Prostate gland (tissue), 2 donors: ENCODE measurements at regions not wholly inside any gene's neighbourhood (a gene's known extent, or its start where the extent isn't known, plus 50 kb on each side); places are given as distances from the start of the nearest gene placed in this dataset.

Experiments used
- DNase-seq: peaks from one replicate; pipeline ENCODE4 v3.0.0-alpha.2; 2019; ENCODE audit warnings: low spot score
- H3K27ac ChIP-seq, 2 donors: fragments of 200-600 bp; sonication (generic); 2 replicates each; pipeline ENCODE4 v1.5.1; 2017 to 2019
- H3K27me3 ChIP-seq: fragments of 200-600 bp; sonication (generic); replicated peaks from 2 replicates; pipeline ENCODE4 v1.5.1; 2019; ENCODE audit not compliant: insufficient read depth
- H3K36me3 ChIP-seq, 2 donors: fragments of 200-600 bp; sonication (generic); 1 replicate in 1 of 2; 2 replicates in 1 of 2; pipeline versions ENCODE4 v1.5.1 to v1.8.1; 2017 to 2019
- H3K4me1 ChIP-seq: fragments of 200-600 bp; sonication (generic); replicated peaks from 2 replicates; pipeline ENCODE4 v1.5.1; 2019
- H3K4me3 ChIP-seq, 2 donors: fragments of 200-600 bp; sonication (generic); 2 replicates each; pipeline ENCODE4 v1.5.1; 2017 to 2019
- H3K9me3 ChIP-seq: fragments of 200-600 bp; sonication (generic); 2 replicates; pipeline ENCODE4 v1.5.1; 2017
- CTCF ChIP-seq, 4 experiments: fragments of 200-600 bp in 2 of 4; fragments of 450-650 bp in 2 of 4; sonication (generic) in 2 of 4; IDR thresholded peaks; 1 replicate in 3 of 4; 2 replicates in 1 of 4; pipeline ENCODE4 v1.5.1; 2016 to 2019; ENCODE audit warnings: antibody characterized with exemption in 4 of 4, mild to moderate bottlenecking in 2 of 4, moderate library complexity in 2 of 4
- POLR2A ChIP-seq: fragments of 450-650 bp; IDR thresholded peaks from one replicate; pipeline ENCODE4 v1.6.1; 2016; ENCODE audit warnings: antibody characterized with exemption, mild to moderate bottlenecking
- POLR2AphosphoS5 ChIP-seq: sonication (generic); formaldehyde crosslinking; IDR thresholded peaks from one replicate; pipeline ENCODE4 v1.6.1; 2017; ENCODE audit warnings: antibody characterized with exemption
- WGBS: methylation state at CpG from one replicate; pipeline ENCODE4 v1.1.5; 2018; 5-methylcytosine and 5-hydroxymethylcytosine counted together
- intact Hi-C: fragments of 100-400 bp; cut with DNase I; formaldehyde crosslinking; loops from one replicate; pipeline ENCODE4 v1.14.2; 2022

DNA sequence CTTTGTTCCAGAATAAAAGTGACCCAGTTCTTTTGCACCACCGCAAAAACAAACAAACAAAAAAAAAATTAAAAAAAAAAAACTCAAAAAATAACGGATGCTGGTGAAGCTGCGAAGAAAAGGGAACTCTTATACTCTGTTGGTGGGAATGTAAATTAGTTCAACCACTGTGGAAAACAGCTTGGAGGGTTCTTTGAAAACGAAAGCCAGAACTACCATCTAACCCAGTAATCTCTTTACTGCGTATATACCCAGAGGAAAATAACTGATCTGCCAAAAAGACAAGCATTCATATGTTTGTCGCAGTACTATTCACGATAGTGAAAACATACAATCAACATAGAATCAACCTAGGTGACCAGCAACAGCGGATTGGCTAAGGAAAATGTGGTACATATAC is 298.9 kb upstream of the CBLB start:
- WGBS, result 95% methylated on average over 8 of the region's 8 CpGs
- Histone ChIP-seq H3K27me3 (no peaks in the 10 kb centered on the region), H3K27ac (no peak overlapping the region), H3K9me3 (no peaks in the 10 kb centered on the region), H3K36me3 (no peaks in the 10 kb centered on the region), H3K4me3 (no peak overlapping the region), H3K4me1 (no peaks in the 10 kb centered on the region)
- intact Hi-C loops, result no loop called here
- DNase-seq, result no peak
- TF ChIP-seq CTCF (IDR thresholded peaks at IDR 0.05) (no peak), POLR2AphosphoS5 (no peak), POLR2A (no peak)

GRCh38 chr3:106168962-106169750 is 300.3 kb upstream of the CBLB start:
- H3K36me3 ChIP-seq, result no peaks in the 10 kb centered on the region
- no peak overlapping the region for H3K4me3 ChIP-seq
- no peak for TF ChIP-seq POLR2A
- no peak for TF ChIP-seq CTCF (IDR thresholded peaks at IDR 0.05)
- no peak for TF ChIP-seq POLR2AphosphoS5
- WGBS, result 57% methylated on average over 5 of the region's 5 CpGs
- no peaks in the 10 kb centered on the region for H3K9me3 ChIP-seq
- intact Hi-C loops, result no loop called here
- H3K27ac ChIP-seq, result no peak overlapping the region
- H3K4me1 ChIP-seq, result no peaks in the 10 kb centered on the region
- no peaks in the 10 kb centered on the region for H3K27me3 ChIP-seq
- DNase-seq, result no peak

GRCh38 chr3:106170636-106171035 is 301.8 kb upstream of the CBLB start:
- Histone ChIP-seq H3K27ac (no peak overlapping the region), H3K4me3 (no peak overlapping the region), H3K27me3 (no peaks in the 10 kb centered on the region), H3K4me1 (no peaks in the 10 kb centered on the region), H3K36me3 (no peaks in the 10 kb centered on the region), H3K9me3 (no peaks in the 10 kb centered on the region)
- DNase-seq, result no peak
- WGBS, result 97% methylated on average over 1 of the region's 1 CpG
- intact Hi-C loops, result no loop called here
- no peak for TF ChIP-seq CTCF (IDR thresholded peaks at IDR 0.05)
- TF ChIP-seq POLR2A, result no peak

DNA sequence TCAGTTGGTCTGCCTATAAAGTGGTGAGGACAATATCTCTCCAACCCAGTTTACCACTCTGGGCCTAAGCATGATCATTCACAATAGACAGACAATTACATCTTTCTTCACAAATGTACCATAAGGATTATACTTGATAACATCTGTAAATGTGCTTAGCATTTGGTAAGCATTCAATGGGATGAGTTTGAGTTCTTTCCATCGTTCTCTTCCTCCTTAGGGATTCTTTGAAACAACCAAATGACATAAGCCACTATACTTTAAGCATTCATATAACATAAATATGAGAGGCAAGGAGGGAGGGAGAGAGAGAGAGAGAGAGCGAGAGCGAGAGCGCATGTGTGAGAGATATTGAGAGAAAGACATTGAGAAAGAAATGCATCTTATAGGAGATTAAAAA is 303.3 kb upstream of the CBLB start:
- intact Hi-C loops, result no loop called here
- no peak for DNase-seq

More for the DNA sequence above, 303.3 kb upstream of the CBLB start:
- WGBS, result 83% methylated on average over 4 of the region's 4 CpGs
- no peak overlapping the region for H3K4me3 ChIP-seq
- H3K36me3 ChIP-seq, result no peaks in the 10 kb centered on the region
- no peak overlapping the region for H3K27ac ChIP-seq
- TF ChIP-seq POLR2AphosphoS5 (no peak), POLR2A (no peak), CTCF (IDR thresholded peaks at IDR 0.05) (no peak)
- H3K4me1 ChIP-seq, result no peaks in the 10 kb centered on the region
- no peaks in the 10 kb centered on the region for H3K9me3 ChIP-seq
- no peaks in the 10 kb centered on the region for H3K27me3 ChIP-seq
